ENCODE measurements at regions not wholly inside any gene's neighbourhood (a gene's known extent, or its start where the extent isn't known, plus 50 kb on each side); places are given as distances from the start of the nearest gene placed in this dataset.

GRCh38 chr4:17273047-17273446 is 238.8 kb downstream of the QDPR start:
- TF ChIP-seq POLR2AphosphoS5 (IDR thresholded peaks at IDR 0.05): no peak
- intact Hi-C loops (cut with DNase I): no loop called here

GRCh38 chr4:17272154-17272553 is 239.7 kb downstream of the QDPR start:
- no peaks in the 10 kb centered on the region for H3K9me3 ChIP-seq
- H3K36me3 ChIP-seq: no peaks in the 10 kb centered on the region
- H3K27ac ChIP-seq: no peak overlapping the region
- DNase-seq: no peak
- H3K4me3 ChIP-seq: no peak overlapping the region
- no peaks in the 10 kb centered on the region for H3K27me3 ChIP-seq
- no peak for TF ChIP-seq CTCF (IDR thresholded peaks at IDR 0.05)
- TF ChIP-seq EP300 (IDR thresholded peaks at IDR 0.05): no peak
- TF ChIP-seq POLR2AphosphoS5 (IDR thresholded peaks at IDR 0.05): no peak
- no peak for TF ChIP-seq POLR2A (IDR thresholded peaks at IDR 0.05)
- H3K4me1 ChIP-seq: no peaks in the 10 kb centered on the region
- 76 to 87% methylated on average over 6 of the region's 6 CpGs for WGBS, 2 donors
- intact Hi-C loops (cut with DNase I): no loop called here

More at GRCh38 chr4:17273047-17273446, 238.8 kb downstream of the QDPR start:
- no peaks in the 10 kb centered on the region for H3K36me3 ChIP-seq
- no peaks in the 10 kb centered on the region for H3K27me3 ChIP-seq
- no peak for DNase-seq
- H3K27ac ChIP-seq: no peak overlapping the region
- H3K4me1 ChIP-seq: no peaks in the 10 kb centered on the region
- H3K4me3 ChIP-seq: no peak overlapping the region
- H3K9me3 ChIP-seq: no peaks in the 10 kb centered on the region

- Histone ChIP-seq H3K27ac (no peak overlapping the region), H3K27me3 (no peaks in the 10 kb centered on the region), H3K4me3 (no peak overlapping the region), H3K4me1 (no peaks in the 10 kb centered on the region), H3K9me3 (no peaks in the 10 kb centered on the region), H3K36me3 (no peaks in the 10 kb centered on the region)
- DNase-seq: no peak
- WGBS, 2 donors: 79 to 89% methylated on average over 4 of the region's 4 CpGs
- no peak for TF ChIP-seq EP300 (IDR thresholded peaks at IDR 0.05)
- no peak for TF ChIP-seq POLR2A (IDR thresholded peaks at IDR 0.05)
- TF ChIP-seq CTCF (IDR thresholded peaks at IDR 0.05): no peak
- intact Hi-C loops (cut with DNase I): no loop called here
Observed at GRCh38 chr4:17265653-17266052, 246.2 kb downstream of the QDPR start.

GRCh38 chr4:17265139-17265538 is 246.8 kb downstream of the QDPR start:
- H3K27me3 ChIP-seq: no peaks in the 10 kb centered on the region
- no peaks in the 10 kb centered on the region for H3K9me3 ChIP-seq
- H3K4me1 ChIP-seq: no peaks in the 10 kb centered on the region
- H3K27ac ChIP-seq: no peak overlapping the region
- H3K4me3 ChIP-seq: no peak overlapping the region
- intact Hi-C loops (cut with DNase I): no loop called here
- DNase-seq: no peak
- 53 to 69% methylated on average over 2 of the region's 2 CpGs for WGBS, 2 donors
- no peaks in the 10 kb centered on the region for H3K36me3 ChIP-seq
- no peak for TF ChIP-seq EP300 (IDR thresholded peaks at IDR 0.05)
- no peak for TF ChIP-seq POLR2AphosphoS5 (IDR thresholded peaks at IDR 0.05)
- TF ChIP-seq POLR2A (IDR thresholded peaks at IDR 0.05): no peak
- no peak for TF ChIP-seq CTCF (IDR thresholded peaks at IDR 0.05)

GRCh38 chr4:17260166-17260907 is 251.6 kb downstream of the QDPR start:
- 68 to 85% methylated on average over 4 of the region's 4 CpGs for WGBS, 2 donors
- Histone ChIP-seq H3K27ac (no peak overlapping the region), H3K27me3 (no peaks in the 10 kb centered on the region), H3K4me3 (no peak overlapping the region), H3K9me3 (no peaks in the 10 kb centered on the region), H3K36me3 (no peaks in the 10 kb centered on the region), H3K4me1 (no peaks in the 10 kb centered on the region)
- intact Hi-C loops (cut with DNase I): no loop called here
- no peak for DNase-seq
- TF ChIP-seq POLR2A (IDR thresholded peaks at IDR 0.05) (no peak), EP300 (IDR thresholded peaks at IDR 0.05) (no peak), CTCF (IDR thresholded peaks at IDR 0.05) (no peak), POLR2AphosphoS5 (IDR thresholded peaks at IDR 0.05) (no peak)

Measured in sigmoid colon (tissue), 6 donors.